ENCODE measurements at regions not wholly inside any gene's neighbourhood (a gene's known extent, or its start where the extent isn't known, plus 50 kb on each side); places are given as distances from the start of the nearest gene placed in this dataset.

- Histone ChIP-seq H3K4me2 (ENCODE audit: insufficient read depth, low read length) (no peak overlapping the region), H3K4me3 (no peak overlapping the region), H4K20me1 (replicated peaks; ENCODE audit: control insufficient read depth, insufficient read depth, low read length) (no peaks in the 10 kb centered on the region; the same call in 1 of the 2 replicates), H3K9ac (ENCODE audit: insufficient read depth in 1 of 2, low read depth in 2 of 2, low read length in 2 of 2) (no peak overlapping the region), H3K79me2 (ENCODE audit: control insufficient read depth, insufficient read depth, low read length) (no peaks in the 10 kb centered on the region), H3K27me3 (ENCODE audit: control insufficient read depth in 2 of 2, insufficient read depth in 2 of 2, low read length in 2 of 2) (peaks cover 46 to 83% of the 10 kb centered on the region in 2 experiments), H2AFZ (ENCODE audit: low read depth, low read length) (no peak overlapping the region), H3K4me1 (replicated peaks in 1 of 2; ENCODE audit: control insufficient read depth in 2 of 2, insufficient read depth in 2 of 2, low read length in 2 of 2) (peaks cover 0 to 38% of the 10 kb centered on the region in 2 experiments; a peak in 3 of 5 replicates), H3K9me3 (replicated peaks; ENCODE audit: control insufficient read depth, insufficient read depth, low read depth, low read length) (no peaks in the 10 kb centered on the region), H3K9me1 (ENCODE audit: control insufficient read depth, insufficient read depth, low read length) (no peaks in the 10 kb centered on the region), H3K27ac (ENCODE audit: extremely low read depth, low read depth, low read length) (no peak overlapping the region), H3K36me3 (ENCODE audit: control insufficient read depth, insufficient read depth, low read length) (no peaks in the 10 kb centered on the region)
- intact Hi-C loops (cut with micrococcal nuclease), result no loop called here
- TF ChIP-seq DMBX1 (CRISPR knock-in tag; IDR thresholded peaks at IDR 0.05; ENCODE audit: borderline replicate concordance), result no peak
- TF ChIP-seq ZBTB43 (CRISPR knock-in tag; IDR thresholded peaks at IDR 0.05), result no peak
- no peak for TF ChIP-seq KLF6 (CRISPR knock-in tag; IDR thresholded peaks at IDR 0.05; ENCODE audit: borderline replicate concordance)
- no peak for TF ChIP-seq KHSRP (IDR thresholded peaks at IDR 0.05)
- TF ChIP-seq ZNF644 (tag; IDR thresholded peaks at IDR 0.05; ENCODE audit: low read depth), result no peak
- peak; percentile 9 for TF ChIP-seq ZFP36 (IDR thresholded peaks at IDR 0.05; ENCODE audit: low read depth, low read length, partially characterized antibody)
- TF ChIP-seq CREM (IDR thresholded peaks at IDR 0.05; ENCODE audit: low read depth), result no peak
- TF ChIP-seq HNRNPL (IDR thresholded peaks at IDR 0.05; ENCODE audit: low read depth, low read length), result no peak
- no peak for DNase-seq (ENCODE audit: extremely low read depth in 1 of 4, low spot score in 3 of 4)
- no TSS peak for BruUV-seq (replicated peaks)
- ChIA-PET POLR2A (no interaction called here), CTCF (ENCODE audit: low intra/inter-chr PET ratio) (no interaction called here)
- 14% methylated on average over 16 of the region's 22 CpGs for WGBS (ENCODE audit: insufficient coverage, low coverage, missing lambda C conversion rate)
- no peak for ATAC-seq
- in situ Hi-C loops (cut with MboI), result no loop called here
- no peak for FAIRE-seq
Observed at GRCh38 chr12:131381716-131382430, 329.0 kb upstream of the SFSWAP start.
